KOPT-K1 (cell line): ENCODE measurements at regions not wholly inside any gene's neighbourhood (a gene's known extent, or its start where the extent isn't known, plus 50 kb on each side); places are given as distances from the start of the nearest gene placed in this dataset.
"Not testable (repeated sequence)": the region's sequence is repeated elsewhere in the genome, so short reads cannot be mapped to it uniquely, and the experiment has no call there.

Experiments used
- H3K27ac ChIP-seq: fragments of 200-600 bp; sonication (generic); 2 replicates; pipeline ENCODE4 v1.5.1; 2016; ENCODE audit warnings: antibody characterized with exemption, mild to moderate bottlenecking, low read depth, low read length; ENCODE audit not compliant: poor library complexity, severe bottlenecking
- H3K36me3 ChIP-seq: fragments of 200-600 bp; sonication (generic); 2 replicates; pipeline ENCODE4 v1.5.1; 2017; ENCODE audit warnings: antibody characterized with exemption, mild to moderate bottlenecking, low read length, moderate library complexity; ENCODE audit not compliant: insufficient read depth
- H3K9me3 ChIP-seq: fragments of 200-600 bp; sonication (generic); 2 replicates; pipeline ENCODE4 v1.5.1; 2017; ENCODE audit warnings: antibody characterized with exemption, low read length, mild to moderate bottlenecking; ENCODE audit not compliant: insufficient read depth, poor library complexity, severe bottlenecking

- H3K9me3 ChIP-seq = peaks cover 5% of the 10 kb centered on the region
- H3K27ac ChIP-seq = no peak overlapping the region
- no peaks in the 10 kb centered on the region for H3K36me3 ChIP-seq
Measured at GRCh38 chr4:131001371-131001770, 1905.4 kb downstream of the C4orf33 start.

DNA sequence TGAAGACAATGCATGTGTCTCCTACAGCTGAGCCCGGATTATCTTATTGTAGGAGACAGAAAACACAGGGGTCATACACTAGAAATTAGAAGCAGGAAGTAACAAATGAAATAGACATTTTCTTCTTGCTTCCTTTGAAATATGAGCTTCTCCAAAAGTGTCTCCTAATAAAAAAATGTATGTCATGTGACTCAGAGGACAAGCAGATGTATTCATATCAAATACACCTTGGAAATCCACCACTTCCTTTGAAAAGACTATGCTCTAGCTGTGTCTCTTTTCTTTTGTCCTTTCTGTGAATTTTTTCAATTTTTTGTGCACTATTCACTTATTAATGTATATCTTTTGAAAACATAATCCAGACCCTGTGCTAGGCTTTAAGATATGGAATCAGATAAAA is 1906.2 kb downstream of the C4orf33 start:
- no peak overlapping the region for H3K27ac ChIP-seq
- no peaks in the 10 kb centered on the region for H3K9me3 ChIP-seq
- H3K36me3 ChIP-seq = no peaks in the 10 kb centered on the region

- Histone ChIP-seq H3K9me3 (no peaks in the 10 kb centered on the region), H3K36me3 (no peaks in the 10 kb centered on the region), H3K27ac (no peak overlapping the region)
Measured at GRCh38 chr4:131006388-131006787, 1910.4 kb downstream of the C4orf33 start.

GRCh38 chr4:131011961-131012360 is 1916.0 kb downstream of the C4orf33 start:
- not testable (repeated sequence) for H3K36me3 ChIP-seq, H3K27ac ChIP-seq, H3K9me3 ChIP-seq

DNA sequence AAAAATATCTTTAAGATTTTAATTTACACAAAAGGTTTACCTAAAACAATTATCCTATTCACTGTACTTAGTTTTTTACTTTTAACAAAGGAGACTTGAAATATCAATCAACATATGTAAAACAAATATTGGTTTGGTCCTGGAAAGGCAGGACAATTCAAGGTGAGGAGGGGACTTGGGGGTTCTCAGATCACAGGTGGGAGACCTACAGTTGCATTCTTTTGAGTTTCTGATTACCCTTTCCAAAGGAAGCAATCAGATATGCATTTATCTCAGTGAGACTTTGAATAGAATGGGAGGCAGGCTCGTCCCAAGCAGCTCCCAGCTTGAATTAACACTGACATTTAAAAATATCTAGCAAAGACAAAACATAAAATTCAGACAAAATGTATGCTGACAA is 1917.3 kb downstream of the C4orf33 start:
- Histone ChIP-seq H3K9me3 (no peaks in the 10 kb centered on the region), H3K27ac (no peak overlapping the region), H3K36me3 (no peaks in the 10 kb centered on the region)

DNA sequence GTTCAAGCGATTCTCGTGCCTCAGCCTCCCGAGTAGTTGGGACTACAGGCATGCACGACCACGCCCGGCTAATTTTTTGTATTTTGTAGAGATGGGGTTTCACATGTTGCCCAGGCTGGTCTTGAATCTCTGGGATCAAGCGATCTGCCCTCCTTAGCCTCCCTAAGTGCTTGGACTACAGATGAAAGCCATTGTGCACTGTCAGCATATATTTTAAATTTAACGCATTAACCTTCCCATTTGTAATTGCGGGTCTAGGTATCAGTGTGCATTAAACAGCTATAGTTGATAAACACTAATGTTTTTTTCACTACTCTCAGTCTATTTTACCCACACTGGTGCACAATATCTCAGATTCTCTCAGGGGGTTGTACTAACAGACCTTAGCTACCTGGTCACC is 1930.8 kb downstream of the C4orf33 start:
- no peaks in the 10 kb centered on the region for H3K36me3 ChIP-seq
- H3K27ac ChIP-seq = no peak overlapping the region
- no peaks in the 10 kb centered on the region for H3K9me3 ChIP-seq

- Histone ChIP-seq H3K36me3 (no peaks in the 10 kb centered on the region), H3K27ac (no peak overlapping the region), H3K9me3 (no peaks in the 10 kb centered on the region)
Measured at GRCh38 chr4:131044368-131044767, 1948.4 kb downstream of the C4orf33 start.

GRCh38 chr4:131046821-131047220 is 1950.9 kb downstream of the C4orf33 start:
- Histone ChIP-seq H3K36me3 (no peaks in the 10 kb centered on the region), H3K9me3 (no peaks in the 10 kb centered on the region), H3K27ac (no peak overlapping the region)

- no peak overlapping the region for H3K27ac ChIP-seq
- H3K9me3 ChIP-seq = peaks cover 3% of the 10 kb centered on the region
- H3K36me3 ChIP-seq = no peaks in the 10 kb centered on the region
Measured at GRCh38 chr4:131052646-131053045, 1956.7 kb downstream of the C4orf33 start.

DNA sequence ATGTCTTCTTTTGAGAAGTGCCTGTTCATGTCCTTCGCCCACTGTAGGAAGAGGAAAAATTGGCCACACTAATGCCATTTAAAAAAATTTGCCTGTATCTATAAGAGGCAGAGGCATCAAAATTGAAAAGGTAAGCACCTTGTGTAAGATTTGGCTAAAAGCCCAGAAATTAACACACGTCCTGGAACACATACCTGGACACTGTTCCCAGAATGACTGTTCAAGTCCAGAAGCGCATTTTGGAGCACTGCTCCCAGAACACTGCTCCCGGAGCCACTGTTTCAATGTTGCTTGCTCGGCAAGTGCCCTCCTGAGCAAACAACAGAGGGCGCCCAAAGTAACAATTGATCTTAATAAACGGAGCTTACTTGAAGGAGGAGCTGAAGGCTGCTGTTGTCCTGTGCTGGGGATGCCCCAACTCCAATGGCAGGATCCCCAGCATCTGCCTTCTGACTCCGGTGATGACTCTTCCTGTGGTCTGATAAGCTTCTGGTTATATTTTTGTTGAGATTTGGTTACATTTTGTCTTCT is 1958.6 kb downstream of the C4orf33 start:
- H3K9me3 ChIP-seq = peaks cover 3% of the 10 kb centered on the region
- H3K27ac ChIP-seq = no peak overlapping the region
- H3K36me3 ChIP-seq = no peaks in the 10 kb centered on the region

- H3K9me3 ChIP-seq = peaks cover 29% of the 10 kb centered on the region
- no peaks in the 10 kb centered on the region for H3K36me3 ChIP-seq
- H3K27ac ChIP-seq = no peak overlapping the region
Measured at GRCh38 chr4:131061734-131062133, 1965.8 kb downstream of the C4orf33 start.

DNA sequence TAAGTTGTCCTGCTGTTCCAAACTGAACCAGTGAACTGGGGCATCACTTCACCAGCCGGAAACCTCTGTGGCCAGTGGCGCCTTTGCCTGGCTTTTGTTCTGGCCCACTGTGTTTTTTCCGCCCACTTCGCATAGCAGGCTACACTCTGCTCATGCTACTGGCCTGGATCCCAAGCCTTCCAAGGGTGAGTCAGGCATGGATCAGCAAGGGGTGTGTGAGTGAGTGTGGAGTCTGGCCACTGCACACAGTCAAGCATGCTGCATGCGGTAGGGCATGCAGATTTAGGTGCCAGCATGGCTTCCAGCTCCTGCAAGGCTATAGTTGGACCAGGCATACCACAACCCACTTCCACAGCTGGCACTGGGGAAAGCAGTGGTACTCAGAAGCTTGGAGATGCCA is 1967.9 kb downstream of the C4orf33 start:
- Histone ChIP-seq H3K9me3 (peaks cover 29% of the 10 kb centered on the region), H3K36me3 (no peaks in the 10 kb centered on the region), H3K27ac (no peak overlapping the region)

DNA sequence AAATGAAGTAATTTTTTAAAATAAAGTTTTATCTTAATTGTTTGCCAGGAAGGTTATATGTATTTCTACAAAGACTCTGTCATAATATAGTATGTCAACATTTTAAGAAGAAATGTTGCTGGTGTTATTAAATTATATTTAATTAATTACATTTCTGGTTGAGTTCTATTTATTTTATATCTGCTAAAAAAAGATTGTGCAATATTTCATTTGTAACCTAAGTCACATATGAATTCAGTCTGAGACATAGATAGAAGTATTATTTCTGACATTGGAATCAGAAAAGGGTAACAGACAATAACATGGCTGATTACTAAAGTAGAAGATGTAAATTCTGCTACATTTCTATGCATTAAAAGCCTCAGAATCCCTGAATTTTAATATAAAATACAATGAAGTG is 1985.1 kb downstream of the C4orf33 start:
- H3K36me3 ChIP-seq = no peaks in the 10 kb centered on the region
- H3K9me3 ChIP-seq = no peaks in the 10 kb centered on the region
- no peak overlapping the region for H3K27ac ChIP-seq

- Histone ChIP-seq H3K9me3 (no peaks in the 10 kb centered on the region), H3K36me3 (no peaks in the 10 kb centered on the region), H3K27ac (no peak overlapping the region)
Measured at GRCh38 chr4:131084997-131085396, 1989.0 kb downstream of the C4orf33 start.

- Histone ChIP-seq H3K27ac (no peak overlapping the region), H3K9me3 (no peaks in the 10 kb centered on the region), H3K36me3 (no peaks in the 10 kb centered on the region)
Measured at GRCh38 chr4:131091896-131092295, 1995.9 kb downstream of the C4orf33 start.

DNA sequence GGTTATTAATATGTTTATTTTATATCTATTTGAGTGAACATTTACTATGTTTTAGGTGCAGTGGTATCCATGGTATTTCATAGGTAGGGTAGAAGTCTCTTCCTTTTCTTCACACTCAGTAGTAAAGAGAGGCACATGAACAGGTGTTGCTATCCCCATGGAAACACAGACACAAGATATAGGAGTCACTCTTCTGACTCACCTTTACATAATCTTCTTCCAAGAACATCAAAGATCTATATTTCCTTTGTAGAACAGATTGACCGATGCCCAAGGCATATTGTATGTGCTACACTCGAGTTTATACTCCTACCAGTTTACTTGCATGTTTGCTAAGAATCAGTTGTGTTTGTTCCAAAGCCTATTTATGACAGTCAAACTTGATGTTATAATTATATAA is 1997.4 kb downstream of the C4orf33 start:
- no peak overlapping the region for H3K27ac ChIP-seq
- H3K9me3 ChIP-seq = no peaks in the 10 kb centered on the region

GRCh38 chr4:131098976-131099375 is 2003.0 kb downstream of the C4orf33 start:
- no peaks in the 10 kb centered on the region for H3K36me3 ChIP-seq
- peaks cover 39% of the 10 kb centered on the region for H3K9me3 ChIP-seq
- no peak overlapping the region for H3K27ac ChIP-seq

More for the DNA sequence above, 1997.4 kb downstream of the C4orf33 start:
- H3K36me3 ChIP-seq = no peaks in the 10 kb centered on the region
